ENCODE measurements at regions not wholly inside any gene's neighbourhood (a gene's known extent, or its start where the extent isn't known, plus 50 kb on each side); places are given as distances from the start of the nearest gene placed in this dataset.
A peak's percentile ranks its signal among the peaks of the same experiment; 100 is the strongest.

DNA sequence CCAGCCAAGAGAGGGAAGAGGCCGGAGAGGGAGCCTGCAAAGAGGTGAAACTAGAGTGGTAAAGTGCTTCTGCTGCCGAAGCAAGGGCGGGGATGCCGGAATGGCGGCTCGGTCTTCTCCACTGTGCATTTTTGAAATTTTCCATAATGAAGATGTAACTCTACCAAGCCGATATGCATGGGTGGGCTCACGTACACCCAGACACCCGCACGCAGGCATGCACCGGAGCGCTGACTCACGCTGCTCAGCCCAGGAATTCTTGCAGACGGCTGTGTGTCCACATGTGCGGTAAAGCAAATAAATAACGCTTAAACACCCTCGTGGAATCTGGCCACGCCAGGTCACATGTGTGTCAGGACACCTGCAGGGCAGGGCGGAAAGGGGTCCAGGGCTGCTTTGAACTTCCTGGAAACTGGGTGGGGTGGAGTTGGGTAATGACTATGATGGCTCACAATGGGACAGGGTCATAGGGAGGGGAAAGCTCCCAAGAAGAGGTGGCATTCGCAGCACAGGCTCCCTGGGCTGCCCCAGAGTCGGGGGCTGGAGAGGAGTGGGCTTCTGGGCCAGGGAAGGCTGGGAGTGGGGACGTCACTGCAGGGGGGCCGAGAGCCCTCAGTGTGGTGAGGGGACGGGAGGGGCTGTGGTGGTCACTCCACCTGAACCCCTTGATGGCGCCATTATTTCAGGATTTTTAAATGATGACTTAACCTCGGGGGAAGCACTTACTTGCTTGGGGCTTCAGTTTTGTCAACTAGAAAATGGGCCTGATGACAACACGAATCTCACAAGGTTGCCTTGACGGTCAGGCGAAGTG lies 265.5 kb downstream of the PARN start:
- dilution Hi-C loops (cut with MboI; ENCODE audit: extremely low pct_ligation_motif_present, low sequenced_read_pairs): no loop called here

DNA sequence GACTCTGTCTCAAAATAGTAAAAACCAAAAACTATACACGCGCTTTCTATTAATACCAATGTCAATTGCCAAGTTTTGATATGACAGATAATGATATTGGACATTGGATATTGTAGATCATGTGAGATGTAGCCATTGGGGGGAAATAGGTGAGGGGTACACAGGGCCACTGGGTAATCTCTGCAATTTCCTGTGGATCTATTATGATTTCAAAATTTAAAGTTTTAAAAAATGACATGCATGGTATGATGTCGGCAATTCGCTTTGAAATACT lies 266.0 kb downstream of the PARN start:
- H4K20me1 ChIP-seq (ENCODE audit: control insufficient read depth, extremely low read depth, insufficient read depth, low read length): no peaks in the 10 kb centered on the region
- no peaks in the 10 kb centered on the region for H3K9me1 ChIP-seq (ENCODE audit: control insufficient read depth, extremely low read depth, insufficient read depth, low read length)
- peaks cover 30% of the 10 kb centered on the region for H3K4me1 ChIP-seq (ENCODE audit: control insufficient read depth, extremely low read depth, insufficient read depth, low read length)
- no peaks in the 10 kb centered on the region for H3K9me3 ChIP-seq (ENCODE audit: control insufficient read depth, low read depth, low read length)
- no peak for FAIRE-seq
- dilution Hi-C loops (cut with MboI; ENCODE audit: extremely low pct_ligation_motif_present, low sequenced_read_pairs): no loop called here
- TF ChIP-seq, protein P1, sequence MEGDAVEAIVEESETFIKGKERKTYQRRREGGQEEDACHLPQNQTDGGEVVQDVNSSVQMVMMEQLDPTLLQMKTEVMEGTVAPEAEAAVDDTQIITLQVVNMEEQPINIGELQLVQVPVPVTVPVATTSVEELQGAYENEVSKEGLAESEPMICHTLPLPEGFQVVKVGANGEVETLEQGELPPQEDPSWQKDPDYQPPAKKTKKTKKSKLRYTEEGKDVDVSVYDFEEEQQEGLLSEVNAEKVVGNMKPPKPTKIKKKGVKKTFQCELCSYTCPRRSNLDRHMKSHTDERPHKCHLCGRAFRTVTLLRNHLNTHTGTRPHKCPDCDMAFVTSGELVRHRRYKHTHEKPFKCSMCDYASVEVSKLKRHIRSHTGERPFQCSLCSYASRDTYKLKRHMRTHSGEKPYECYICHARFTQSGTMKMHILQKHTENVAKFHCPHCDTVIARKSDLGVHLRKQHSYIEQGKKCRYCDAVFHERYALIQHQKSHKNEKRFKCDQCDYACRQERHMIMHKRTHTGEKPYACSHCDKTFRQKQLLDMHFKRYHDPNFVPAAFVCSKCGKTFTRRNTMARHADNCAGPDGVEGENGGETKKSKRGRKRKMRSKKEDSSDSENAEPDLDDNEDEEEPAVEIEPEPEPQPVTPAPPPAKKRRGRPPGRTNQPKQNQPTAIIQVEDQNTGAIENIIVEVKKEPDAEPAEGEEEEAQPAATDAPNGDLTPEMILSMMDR (optimal IDR thresholded peaks at IDR 0.05 in 1 of 3, IDR thresholded peaks at IDR 0.05 in 1 of 3, conservative IDR thresholded peaks at IDR 0.05 in 1 of 3; ENCODE audit: extremely low read depth in 1 of 3, insufficient read depth in 2 of 3, low read length in 3 of 3): no peak
- no peak for TF ChIP-seq EZH2 (IDR thresholded peaks at IDR 0.05; ENCODE audit: low read length)
- peak overlapping the region; percentile 45 for H3K9ac ChIP-seq (ENCODE audit: control insufficient read depth, extremely low read depth, insufficient read depth, low read length)
- peak overlapping the region; percentile 62 for H3K27ac ChIP-seq (ENCODE audit: control insufficient read depth, insufficient read depth, low read length)
- H3K36me3 ChIP-seq (ENCODE audit: control insufficient read depth in 2 of 2, extremely low read depth in 1 of 2, insufficient read depth in 2 of 2, low read length in 2 of 2): no peaks in the 10 kb centered on the region
- DNase-seq (ENCODE audit: low read depth, low spot score): no peak
- H3K27me3 ChIP-seq (ENCODE audit: control insufficient read depth, extremely low read depth, insufficient read depth, low read length): no peaks in the 10 kb centered on the region
- H3K4me2 ChIP-seq (ENCODE audit: control insufficient read depth, extremely low read depth, insufficient read depth, low read depth, low read length): peak overlapping the region; percentile 50
- no peaks in the 10 kb centered on the region for H3K79me2 ChIP-seq (ENCODE audit: control insufficient read depth, insufficient read depth, low read length)
- H3K4me3 ChIP-seq (ENCODE audit: control insufficient read depth in 2 of 3, extremely low read depth in 1 of 3, insufficient read depth in 2 of 3, low read depth in 1 of 3, low read length in 3 of 3): peak overlapping the region in 2 of 3 experiments; percentile 2 to 39
- no peak overlapping the region for H2AFZ ChIP-seq (ENCODE audit: control insufficient read depth, low read length)

More for the DNA sequence above, 265.5 kb downstream of the PARN start:
- peaks cover 28% of the 10 kb centered on the region for H3K4me1 ChIP-seq (ENCODE audit: control insufficient read depth, extremely low read depth, insufficient read depth, low read length)
- H2AFZ ChIP-seq (ENCODE audit: control insufficient read depth, low read length): peak overlapping the region; percentile 27
- H3K4me3 ChIP-seq (ENCODE audit: control insufficient read depth in 2 of 3, extremely low read depth in 1 of 3, insufficient read depth in 2 of 3, low read depth in 1 of 3, low read length in 3 of 3): peak overlapping the region in 2 of 3 experiments; percentile 1 to 39
- no peaks in the 10 kb centered on the region for H3K79me2 ChIP-seq (ENCODE audit: control insufficient read depth, insufficient read depth, low read length)
- DNase-seq (ENCODE audit: low read depth, low spot score) (peak; percentile 65), FAIRE-seq (peak; percentile 26)
- peak overlapping the region; percentile 50 for H3K4me2 ChIP-seq (ENCODE audit: control insufficient read depth, extremely low read depth, insufficient read depth, low read depth, low read length)
- H3K36me3 ChIP-seq (ENCODE audit: control insufficient read depth in 2 of 2, extremely low read depth in 1 of 2, insufficient read depth in 2 of 2, low read length in 2 of 2): no peaks in the 10 kb centered on the region
- peak overlapping the region; percentile 45 for H3K9ac ChIP-seq (ENCODE audit: control insufficient read depth, extremely low read depth, insufficient read depth, low read length)
- H3K27ac ChIP-seq (ENCODE audit: control insufficient read depth, insufficient read depth, low read length): peak overlapping the region; percentile 62
- no peaks in the 10 kb centered on the region for H3K9me3 ChIP-seq (ENCODE audit: control insufficient read depth, low read depth, low read length)
- no peaks in the 10 kb centered on the region for H3K27me3 ChIP-seq (ENCODE audit: control insufficient read depth, extremely low read depth, insufficient read depth, low read length)
- TF ChIP-seq, protein P1 (optimal IDR thresholded peaks at IDR 0.05 in 1 of 3, IDR thresholded peaks at IDR 0.05 in 1 of 3, conservative IDR thresholded peaks at IDR 0.05 in 1 of 3; ENCODE audit: extremely low read depth in 1 of 3, insufficient read depth in 2 of 3, low read length in 3 of 3): peak in 1 of 3 experiments; percentile 39
- no peak for TF ChIP-seq EZH2 (IDR thresholded peaks at IDR 0.05; ENCODE audit: low read length)
- H4K20me1 ChIP-seq (ENCODE audit: control insufficient read depth, extremely low read depth, insufficient read depth, low read length): no peaks in the 10 kb centered on the region
- H3K9me1 ChIP-seq (ENCODE audit: control insufficient read depth, extremely low read depth, insufficient read depth, low read length): no peaks in the 10 kb centered on the region
